IMR-90 (cell line): ENCODE measurements at regions not wholly inside any gene's neighbourhood (a gene's known extent, or its start where the extent isn't known, plus 50 kb on each side); places are given as distances from the start of the nearest gene placed in this dataset.

ENCODE experiments used
- BHLHE40 ChIP-seq: fragments of 150-350 bp; IDR thresholded peaks from 2 replicates; pipeline ENCODE4 v1.6.1; 2016; ENCODE audit warnings: mild to moderate bottlenecking, low read depth, low read length
- CEBPB ChIP-seq: IDR thresholded peaks from 2 replicates; pipeline ENCODE4 v1.6.1; 2012; ENCODE audit warnings: low read depth, low read length, improper control_type of control experiment
- MAZ ChIP-seq: IDR thresholded peaks from 2 replicates; pipeline ENCODE4 v1.6.1; 2012; ENCODE audit warnings: low read depth, mild to moderate bottlenecking, low read length, improper control_type of control experiment, moderate library complexity, borderline replicate concordance
- NFE2L2 ChIP-seq: fragments of 150-350 bp; IDR thresholded peaks from 2 replicates; pipeline ENCODE4 v1.6.1; 2016; ENCODE audit warnings: low read depth, mild to moderate bottlenecking, low read length
- POLR2A ChIP-seq: IDR thresholded peaks from 2 replicates; pipeline ENCODE4 v1.6.1; 2012; ENCODE audit warnings: mild to moderate bottlenecking, low read depth, low read length
- RAD21 ChIP-seq: IDR thresholded peaks from 2 replicates; pipeline ENCODE4 v1.6.1; 2012; ENCODE audit warnings: low read length, improper control_type of control experiment
- SMC3 ChIP-seq: fragments of 150-350 bp; IDR thresholded peaks from 2 replicates; pipeline ENCODE4 v1.6.1; 2016; ENCODE audit warnings: low read depth, mild to moderate bottlenecking, antibody characterized with exemption, low read length, moderate library complexity
- TF ChIP-seq, protein P1 (sequence below): conservative IDR thresholded peaks from 2 replicates; pipeline ENCODE4 v1.5.1; 2012; ENCODE audit warnings: mild to moderate bottlenecking, low read depth, low read length, improper control_type of control experiment

DNA sequence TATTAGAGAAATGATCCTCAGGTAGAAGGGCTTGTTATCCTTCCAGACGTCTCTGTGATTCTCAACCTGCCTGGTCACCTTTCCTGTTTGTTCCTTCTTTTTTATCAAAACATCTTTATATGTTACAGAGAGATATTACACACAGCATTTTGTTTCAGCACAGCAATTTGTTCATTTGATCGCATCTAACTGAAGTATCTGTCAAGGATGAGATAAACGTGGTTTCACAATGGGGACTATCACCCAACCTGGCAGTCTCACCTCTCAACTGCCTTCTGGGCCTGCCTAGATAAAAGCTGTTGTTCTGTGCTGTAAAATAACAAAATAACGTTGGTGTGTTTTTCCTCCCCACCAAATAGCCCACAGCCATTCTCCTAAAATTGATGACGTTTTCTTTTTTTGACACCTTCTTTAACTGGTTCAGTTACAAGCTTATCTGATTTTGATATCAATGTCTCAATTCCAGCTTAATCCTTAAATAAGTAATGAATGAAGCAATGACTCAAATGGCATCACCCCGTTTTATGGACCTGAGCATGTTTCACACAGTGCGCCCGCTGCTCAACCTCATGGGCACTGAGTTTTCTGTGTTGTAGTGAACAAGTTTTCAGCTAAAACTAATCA is 367.9 kb upstream of the RUNX1 start:
- TF ChIP-seq POLR2A (no peak), BHLHE40 (no peak), NFE2L2 (no peak), RAD21 (no peak), SMC3 (no peak), MAZ (no peak), CEBPB (no peak)
- TF ChIP-seq, protein P1, sequence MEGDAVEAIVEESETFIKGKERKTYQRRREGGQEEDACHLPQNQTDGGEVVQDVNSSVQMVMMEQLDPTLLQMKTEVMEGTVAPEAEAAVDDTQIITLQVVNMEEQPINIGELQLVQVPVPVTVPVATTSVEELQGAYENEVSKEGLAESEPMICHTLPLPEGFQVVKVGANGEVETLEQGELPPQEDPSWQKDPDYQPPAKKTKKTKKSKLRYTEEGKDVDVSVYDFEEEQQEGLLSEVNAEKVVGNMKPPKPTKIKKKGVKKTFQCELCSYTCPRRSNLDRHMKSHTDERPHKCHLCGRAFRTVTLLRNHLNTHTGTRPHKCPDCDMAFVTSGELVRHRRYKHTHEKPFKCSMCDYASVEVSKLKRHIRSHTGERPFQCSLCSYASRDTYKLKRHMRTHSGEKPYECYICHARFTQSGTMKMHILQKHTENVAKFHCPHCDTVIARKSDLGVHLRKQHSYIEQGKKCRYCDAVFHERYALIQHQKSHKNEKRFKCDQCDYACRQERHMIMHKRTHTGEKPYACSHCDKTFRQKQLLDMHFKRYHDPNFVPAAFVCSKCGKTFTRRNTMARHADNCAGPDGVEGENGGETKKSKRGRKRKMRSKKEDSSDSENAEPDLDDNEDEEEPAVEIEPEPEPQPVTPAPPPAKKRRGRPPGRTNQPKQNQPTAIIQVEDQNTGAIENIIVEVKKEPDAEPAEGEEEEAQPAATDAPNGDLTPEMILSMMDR = no peak
